ENCODE measurements at regions not wholly inside any gene's neighbourhood (a gene's known extent, or its start where the extent isn't known, plus 50 kb on each side); places are given as distances from the start of the nearest gene placed in this dataset.
"Not testable (repeated sequence)": the region's sequence is repeated elsewhere in the genome, so short reads cannot be mapped to it uniquely, and the experiment has no call there.

DNA sequence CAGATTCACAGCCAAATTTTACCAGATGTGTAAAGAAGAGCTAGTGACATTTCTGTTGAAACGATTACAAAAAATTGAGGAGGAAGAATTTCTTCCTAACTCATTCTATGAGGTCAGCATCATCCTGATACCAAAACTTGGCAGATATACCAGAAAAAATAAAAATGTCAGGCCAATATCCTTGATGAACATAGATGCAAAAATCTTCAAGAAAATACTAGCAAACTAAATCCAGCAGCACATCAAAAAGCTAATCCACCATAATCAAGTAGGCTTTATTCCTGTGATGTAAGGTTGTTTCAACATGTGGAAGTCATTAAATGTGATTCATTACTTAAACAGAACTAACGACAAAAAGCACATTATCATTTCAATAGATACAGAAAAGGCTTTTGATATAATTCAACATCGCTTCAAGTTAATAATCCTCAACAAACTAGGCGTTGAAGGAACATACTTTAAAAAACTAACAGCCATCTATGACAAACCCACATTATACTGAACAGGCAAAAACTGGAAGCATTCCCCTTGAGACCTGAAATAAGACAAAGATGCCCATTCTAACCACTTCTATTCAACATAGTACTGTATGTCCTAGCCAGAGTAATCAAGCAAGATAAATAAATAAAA, 807.7 kb upstream of the ZWINT start:
- DNase-seq (ENCODE audit: low read depth), result no peak

DNA sequence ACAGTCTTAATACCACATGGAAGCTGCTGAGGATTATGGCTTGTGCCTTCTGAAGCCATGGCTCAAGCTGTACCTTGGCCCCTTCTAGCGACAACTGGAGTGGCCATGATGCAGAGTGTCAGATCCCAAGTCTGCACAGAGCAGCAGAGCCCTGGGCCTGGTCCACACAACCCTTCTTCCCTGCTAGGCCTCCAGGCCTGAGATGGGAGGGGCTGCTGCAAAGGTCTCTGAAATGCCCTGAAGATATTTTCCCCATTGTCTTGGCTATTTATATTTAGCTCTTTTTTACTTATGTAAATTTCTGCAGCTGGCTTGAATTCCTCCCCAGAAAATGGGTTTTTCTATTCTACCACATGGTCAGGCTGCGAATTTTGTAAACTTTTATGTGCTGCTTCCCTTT, 804.6 kb upstream of the ZWINT start:
- DNase-seq (ENCODE audit: low read depth), result no peak

- DNase-seq (ENCODE audit: low read depth), result no peak
Observed at GRCh38 chr10:57162231-57162630, 801.2 kb upstream of the ZWINT start.

GRCh38 chr10:57161157-57161556, 800.1 kb upstream of the ZWINT start:
- DNase-seq (ENCODE audit: low read depth), result no peak

DNA sequence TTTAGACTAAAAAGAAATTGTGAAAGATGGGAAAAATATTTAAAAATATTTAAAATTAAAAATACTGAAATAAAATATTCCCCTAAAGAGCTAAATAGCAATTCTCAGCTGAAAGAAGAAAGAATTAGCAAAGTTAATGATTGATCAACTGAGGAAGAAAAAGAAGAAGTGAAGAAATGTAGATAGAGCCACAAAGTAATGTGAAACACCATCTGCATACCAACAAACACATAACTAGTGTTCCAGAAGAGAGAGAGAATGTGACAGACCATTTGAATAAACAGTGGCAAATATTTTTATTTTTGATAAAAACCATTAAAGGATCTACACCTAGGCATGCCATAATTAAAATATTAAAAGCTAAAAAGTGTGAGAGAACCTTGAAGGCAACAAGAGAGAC, 784.5 kb upstream of the ZWINT start:
- no peak for DNase-seq (ENCODE audit: low read depth)

GRCh38 chr10:57142925-57143576, 782.0 kb upstream of the ZWINT start:
- no peak for DNase-seq (ENCODE audit: low read depth)

GRCh38 chr10:57141708-57142107, 780.6 kb upstream of the ZWINT start:
- no peak for DNase-seq (ENCODE audit: low read depth)

DNA sequence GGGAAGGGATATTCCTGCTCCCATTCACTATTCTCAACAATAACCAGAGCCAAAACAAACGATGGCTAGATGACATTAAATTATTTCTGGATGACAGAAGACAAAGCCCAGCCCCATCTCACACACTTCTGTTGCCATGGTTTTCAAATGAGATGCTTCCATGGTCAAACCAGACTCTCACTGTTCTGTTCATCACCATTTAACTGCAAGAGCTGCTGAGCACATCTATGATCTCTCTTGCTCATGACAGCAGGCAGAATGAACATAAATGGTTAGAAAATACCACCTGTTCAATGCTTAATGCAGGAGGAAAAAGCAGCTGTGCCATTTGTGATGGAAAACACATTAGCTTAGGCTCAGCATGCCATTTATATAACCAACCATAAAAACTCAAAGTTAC, 758.6 kb upstream of the ZWINT start:
- DNase-seq (ENCODE audit: low read depth), result no peak

- DNase-seq (ENCODE audit: low read depth), result no peak
Observed at GRCh38 chr10:57113545-57113944, 752.5 kb upstream of the ZWINT start.

DNA sequence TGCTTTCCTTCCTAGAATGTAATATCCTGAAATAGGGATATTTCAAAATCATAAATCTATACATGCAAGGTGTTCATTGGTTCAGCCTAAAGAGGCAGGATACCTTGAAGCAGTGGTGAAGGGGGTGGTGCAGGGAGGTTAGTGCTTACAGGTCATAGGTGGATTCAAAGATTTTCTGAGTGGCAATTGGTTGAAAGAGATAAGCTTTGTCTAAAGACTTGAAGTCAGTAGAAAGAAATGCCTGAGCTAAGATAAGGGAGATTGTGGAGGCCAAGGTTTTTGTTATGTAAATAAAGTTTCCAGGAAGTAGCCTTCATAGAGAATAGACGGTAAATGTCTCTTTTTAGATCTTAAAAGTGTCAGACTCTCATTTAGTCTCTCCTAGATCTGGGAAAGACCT, 741.2 kb upstream of the ZWINT start:
- DNase-seq (ENCODE audit: low read depth), result no peak

DNA sequence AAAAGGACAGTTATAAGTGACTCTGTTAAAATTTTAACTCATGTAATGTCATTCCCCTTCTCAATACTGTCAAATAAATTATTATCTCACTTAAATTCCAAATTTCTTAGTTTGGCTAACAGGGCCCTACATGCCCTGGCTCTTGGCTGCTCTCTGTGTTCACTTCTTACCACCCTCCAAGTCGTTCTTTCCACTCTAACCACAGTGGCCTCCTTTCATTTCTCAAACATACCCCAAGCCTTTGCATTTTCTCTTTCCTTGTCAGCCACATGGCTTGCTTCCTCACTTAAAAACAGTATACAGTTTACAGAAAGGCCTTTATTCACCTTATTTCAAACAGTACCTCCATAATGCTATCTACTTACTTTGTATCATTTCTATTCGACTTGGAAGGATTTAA, 737.1 kb upstream of the ZWINT start:
- no peak for DNase-seq (ENCODE audit: low read depth)

GRCh38 chr10:57096044-57096443, 735.0 kb upstream of the ZWINT start:
- no peak for DNase-seq (ENCODE audit: low read depth)

DNA sequence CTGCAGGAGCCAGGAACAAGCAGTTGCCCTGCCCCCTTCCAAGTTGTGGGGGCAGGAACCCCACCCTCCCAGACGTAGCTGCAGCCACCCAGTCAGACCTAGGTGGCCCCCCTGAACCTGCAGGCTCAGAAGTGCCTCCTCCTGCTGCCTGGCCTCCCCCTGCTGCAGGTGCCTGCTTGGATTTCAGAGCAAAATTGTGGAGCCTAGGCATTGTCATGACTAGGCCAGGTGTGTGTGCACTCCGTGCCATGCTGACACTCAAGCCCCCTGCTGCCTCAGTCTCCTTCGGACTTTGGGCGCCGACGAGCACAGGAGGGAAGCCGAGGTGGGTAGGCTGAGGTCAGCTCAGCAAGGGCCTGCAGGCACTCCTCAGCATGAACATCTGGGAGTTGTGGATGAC, 733.9 kb upstream of the ZWINT start:
- DNase-seq (ENCODE audit: low read depth), result no peak

- DNase-seq (ENCODE audit: low read depth), result no peak
Observed at GRCh38 chr10:57094083-57094482, 733.0 kb upstream of the ZWINT start.

GRCh38 chr10:57053530-57053929, 692.5 kb upstream of the ZWINT start:
- DNase-seq (ENCODE audit: low read depth), result no peak

- DNase-seq (ENCODE audit: low read depth), result no peak
Observed at GRCh38 chr10:57049096-57049495, 688.0 kb upstream of the ZWINT start.

DNA sequence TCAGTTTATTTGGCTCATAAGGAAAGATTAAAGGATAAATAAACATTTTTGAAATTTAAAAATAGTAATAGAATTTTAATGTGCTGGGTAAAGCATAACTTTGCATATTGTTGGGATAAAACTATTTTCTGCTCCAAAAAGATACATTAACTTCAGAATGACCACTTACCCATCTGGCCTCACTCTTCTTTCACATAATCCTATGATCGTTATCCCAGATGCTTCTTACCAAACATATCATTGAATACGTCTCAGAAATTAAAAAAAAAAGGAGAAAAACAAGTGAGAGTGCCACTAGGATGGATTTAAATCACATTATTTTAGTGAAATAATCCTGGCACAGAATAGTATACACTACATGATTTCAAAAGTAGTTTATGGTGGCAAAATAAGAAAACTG, 677.5 kb upstream of the ZWINT start:
- no peak for DNase-seq (ENCODE audit: low read depth)

DNA sequence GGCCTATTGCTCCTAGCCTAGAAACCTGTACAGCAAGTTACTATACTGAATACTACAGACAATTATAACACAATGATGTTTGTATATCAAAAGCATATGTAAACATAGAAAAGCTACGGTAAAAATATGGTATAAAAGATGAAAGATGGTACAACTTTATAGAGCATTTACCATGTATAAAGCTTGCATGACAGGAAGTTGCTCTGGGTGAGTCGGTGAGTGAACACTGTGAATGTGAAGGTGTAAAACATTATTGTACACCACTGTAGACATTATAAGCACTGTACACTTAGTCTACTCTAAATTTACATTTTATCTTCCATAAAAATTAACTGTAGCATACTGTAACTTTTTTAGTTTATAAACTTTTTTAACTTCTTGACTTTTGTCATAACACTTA, 674.3 kb upstream of the ZWINT start:
- DNase-seq (ENCODE audit: low read depth), result no peak

GRCh38 chr10:57032301-57032700, 671.2 kb upstream of the ZWINT start:
- DNase-seq (ENCODE audit: low read depth), result not testable (repeated sequence)

DNA sequence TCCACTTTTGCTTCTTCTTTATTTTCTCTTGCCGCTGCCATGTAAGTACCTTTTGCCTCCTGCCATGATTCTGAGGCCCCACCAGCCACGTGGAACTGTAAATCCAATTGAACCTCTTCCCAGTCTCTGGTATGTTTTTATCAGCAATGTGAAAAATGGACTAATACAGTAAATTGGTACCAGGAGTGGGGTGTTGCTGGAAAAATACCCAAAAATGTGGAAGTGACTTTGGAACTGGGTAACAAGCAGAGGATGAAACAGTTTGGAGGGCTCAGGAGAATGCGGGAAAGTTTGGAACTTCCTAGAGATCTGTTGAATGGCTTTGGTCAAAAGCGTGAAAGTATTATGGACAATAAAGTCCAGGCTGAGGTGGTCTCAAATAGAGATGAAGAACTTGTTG, 670.3 kb upstream of the ZWINT start:
- DNase-seq (ENCODE audit: low read depth), result no peak

GRCh38 chr10:57026307-57026706, 665.2 kb upstream of the ZWINT start:
- DNase-seq (ENCODE audit: low read depth), result no peak

- DNase-seq (ENCODE audit: low read depth), result no peak
Observed at GRCh38 chr10:57023626-57024025, 662.6 kb upstream of the ZWINT start.

- no peak for DNase-seq (ENCODE audit: low read depth)
Observed at GRCh38 chr10:57018452-57018851, 657.4 kb upstream of the ZWINT start.

DNA sequence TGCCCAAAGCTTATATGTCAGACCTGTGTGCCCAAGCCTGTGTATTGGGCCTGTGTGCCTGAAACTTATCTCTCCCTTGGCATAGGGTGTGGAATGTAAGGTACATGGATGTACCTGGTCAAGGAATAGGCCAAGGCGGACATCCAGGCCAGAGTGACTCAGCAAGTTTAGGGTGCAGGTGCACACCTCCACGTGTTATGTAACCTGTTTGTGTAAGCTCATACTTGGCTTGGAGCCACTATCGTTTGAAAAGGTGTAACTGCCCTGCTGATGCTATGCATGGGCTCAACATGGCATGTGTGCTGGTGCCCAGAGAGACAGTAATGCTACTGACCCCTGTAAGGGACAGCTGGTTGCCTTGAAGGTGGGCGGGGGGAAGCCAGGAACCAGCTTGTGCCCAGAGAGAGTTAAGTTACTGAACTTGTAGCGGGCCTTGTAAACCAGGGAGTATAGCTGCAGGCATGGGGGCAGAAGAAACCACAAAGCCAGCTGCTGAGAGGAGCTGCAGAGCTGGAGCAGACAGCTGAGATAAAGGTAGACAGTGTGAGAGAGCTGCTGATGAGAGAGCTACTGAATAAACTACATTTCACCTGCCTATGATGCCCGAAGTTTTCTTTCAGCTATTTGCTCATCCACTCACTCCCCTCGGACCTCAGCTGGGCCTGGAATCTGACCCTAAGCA, 656.4 kb upstream of the ZWINT start:
- no peak for DNase-seq (ENCODE audit: low read depth)
